H1 (cell line): ENCODE measurements at regions not wholly inside any gene's neighbourhood (a gene's known extent, or its start where the extent isn't known, plus 50 kb on each side); places are given as distances from the start of the nearest gene placed in this dataset.
"Not testable (repeated sequence)": the region's sequence is repeated elsewhere in the genome, so short reads cannot be mapped to it uniquely, and the experiment has no call there.

Experiments
- CTCF ChIA-PET: fragments of 300-600 bp; sonication (Branson Sonifier 250); formaldehyde crosslinking; loops from one replicate; lab custom pipeline; 2021; ENCODE audit not compliant: partially characterized antibody; lab: Charles Lee
- POLR2A ChIA-PET: fragments of 300-600 bp; sonication (Branson Sonifier 250); formaldehyde crosslinking; loops from one replicate; lab custom pipeline; 2021; ENCODE audit warnings: inconsistent platforms; ENCODE audit not compliant: partially characterized antibody; lab: Charles Lee
- DNase-seq, 2 experiments: peaks; one replicate each; pipeline versions ENCODE4 v3.0.0 to v3.0.0-alpha.2; 2010 to 2022; ENCODE audit warnings: low spot score in 2 of 2, low read depth in 1 of 2, mixed read lengths in 1 of 2
- FAIRE-seq: peaks from 2 replicates; lab custom pipeline; 2011; peaks lifted over from hg19 to GRCh38; lab: Jason Lieb, UNC
- H2AFZ ChIP-seq: 2 replicates; pipeline ENCODE4 v1.8.1; 2012; ENCODE audit warnings: low read length, inconsistent platforms
- H2AK5ac ChIP-seq: 2 replicates; pipeline ENCODE4 v1.6.1; 2013; ENCODE audit warnings: low read depth, low read length
- H2BK120ac ChIP-seq: replicated peaks from 2 replicates; pipeline ENCODE3; 2013; ENCODE audit warnings: low read depth, low read length, inconsistent platforms
- H2BK12ac ChIP-seq: 2 replicates; pipeline ENCODE4 v1.6.1; 2013; ENCODE audit warnings: low read depth, low read length
- H2BK15ac ChIP-seq: 2 replicates; pipeline ENCODE4 v1.6.1; 2013; ENCODE audit warnings: low read length
- H2BK20ac ChIP-seq: 2 replicates; pipeline ENCODE4 v1.6.1; 2013; ENCODE audit warnings: low read length
- H2BK5ac ChIP-seq: 2 replicates; pipeline ENCODE4 v1.6.1; 2013; ENCODE audit warnings: low read depth, low read length
- H3K14ac ChIP-seq: 2 replicates; pipeline ENCODE4 v1.6.1; 2013; ENCODE audit warnings: inconsistent platforms; ENCODE audit not compliant: insufficient read length
- H3K18ac ChIP-seq: 2 replicates; pipeline ENCODE4 v1.6.1; 2013; ENCODE audit warnings: low read length; ENCODE audit errors: extremely low read depth
- H3K23ac ChIP-seq: 2 replicates; pipeline ENCODE4 v1.6.1; 2013; ENCODE audit warnings: inconsistent platforms; ENCODE audit not compliant: insufficient read length
- H3K23me2 ChIP-seq: 2 replicates; pipeline ENCODE4 v1.6.1; 2013; ENCODE audit warnings: low read depth, low read length
- H3K27ac ChIP-seq: 2 replicates; pipeline ENCODE4 v1.6.1; 2011; ENCODE audit warnings: low read depth, low read length, inconsistent platforms
- H3K27me3 ChIP-seq, 4 experiments: replicated peaks in 1 of 4; 1 replicate in 1 of 4; 2 replicates in 3 of 4; pipeline versions ENCODE4 v1.6.1 to v1.8.1; 2011 to 2013; ENCODE audit warnings: low read length in 3 of 4, mild to moderate bottlenecking in 3 of 4, inconsistent platforms in 2 of 4, mixed read lengths in 2 of 4, moderate library complexity in 1 of 4; ENCODE audit not compliant: control insufficient read depth in 3 of 4, insufficient read depth in 3 of 4; ENCODE audit errors: extremely low read depth in 1 of 4
- H3K36me3 ChIP-seq, 4 experiments: 2 replicates each; pipeline versions ENCODE4 v1.6.1 to v1.8.1; 2011 to 2013; ENCODE audit warnings: mild to moderate bottlenecking in 4 of 4, low read length in 3 of 4, moderate library complexity in 2 of 4, control low read depth in 1 of 4, inconsistent platforms in 1 of 4; ENCODE audit not compliant: insufficient read depth in 4 of 4, control insufficient read depth in 2 of 4
- H3K4ac ChIP-seq: replicated peaks from 2 replicates; pipeline ENCODE3; 2013; ENCODE audit warnings: low read length, low read depth, mixed read lengths, inconsistent platforms; ENCODE audit not compliant: insufficient read length
- H3K4me1 ChIP-seq, 4 experiments: replicated peaks in 1 of 4; 1 replicate in 1 of 4; 2 replicates in 3 of 4; pipeline versions ENCODE4 v1.6.1 to v1.8.1; 2011 to 2013; ENCODE audit warnings: low read length in 3 of 4, inconsistent platforms in 2 of 4, mixed read lengths in 1 of 4; ENCODE audit not compliant: insufficient read depth in 4 of 4, control insufficient read depth in 3 of 4
- H3K4me2 ChIP-seq, 2 experiments: 2 replicates each; pipeline versions ENCODE4 v1.6.1 to v1.8.1; 2011 to 2013; ENCODE audit warnings: low read depth in 2 of 2, low read length in 2 of 2, control low read depth in 1 of 2, inconsistent platforms in 1 of 2, mild to moderate bottlenecking in 1 of 2; ENCODE audit not compliant: insufficient read depth in 1 of 2
- H3K4me3 ChIP-seq, 4 experiments: fragments of 200-600, 300-600 bp in 1 of 4; sonication (generic), shearing (Covaris generic), sonication (Bioruptor Twin) in 1 of 4; 2 replicates each; pipeline versions ENCODE4 v1.5.1 to v1.8.1; 2011 to 2016; ENCODE audit warnings: low read length in 4 of 4, low read depth in 3 of 4, control low read depth in 2 of 4, inconsistent platforms in 2 of 4, mild to moderate bottlenecking in 2 of 4, mixed read lengths in 1 of 4, moderate library complexity in 1 of 4; ENCODE audit not compliant: insufficient read depth in 2 of 4; ENCODE audit errors: extremely low read depth in 1 of 4
- H3K56ac ChIP-seq: replicated peaks from 2 replicates; pipeline ENCODE3; 2013; ENCODE audit warnings: low read depth, mild to moderate bottlenecking, mixed read lengths, low read length, inconsistent platforms; ENCODE audit not compliant: insufficient read length
- H3K79me1 ChIP-seq: 2 replicates; pipeline ENCODE4 v1.6.1; 2013; ENCODE audit warnings: low read depth, low read length, control low read depth
- H3K79me2 ChIP-seq, 2 experiments: 2 replicates each; pipeline versions ENCODE4 v1.6.1 to v1.8.1; 2012 to 2013; ENCODE audit warnings: low read length in 2 of 2, mild to moderate bottlenecking in 2 of 2, inconsistent platforms in 1 of 2; ENCODE audit not compliant: insufficient read depth in 2 of 2, control insufficient read depth in 1 of 2
- H3K9ac ChIP-seq, 4 experiments: replicated peaks in 1 of 4; 1 replicate in 1 of 4; 2 replicates in 3 of 4; pipeline versions ENCODE4 v1.6.1 to v1.8.1; 2011 to 2013; ENCODE audit warnings: low read depth in 3 of 4, low read length in 3 of 4, control low read depth in 2 of 4, mild to moderate bottlenecking in 2 of 4, moderate library complexity in 2 of 4, inconsistent platforms in 1 of 4; ENCODE audit errors: extremely low read depth in 1 of 4
- H3K9me3 ChIP-seq, 2 experiments: 2 replicates each; pipeline versions ENCODE4 v1.6.1 to v1.8.1; 2012 to 2013; ENCODE audit warnings: mild to moderate bottlenecking in 2 of 2, moderate library complexity in 2 of 2, control low read depth in 1 of 2, inconsistent platforms in 1 of 2, low read depth in 1 of 2, low read length in 1 of 2, mixed read lengths in 1 of 2; ENCODE audit not compliant: insufficient read depth in 2 of 2
- H4K20me1 ChIP-seq, 2 experiments: replicated peaks in 1 of 2; 2 replicates each; pipeline versions ENCODE3 to v1.8.1; 2011 to 2013; ENCODE audit warnings: inconsistent platforms in 2 of 2, low read length in 2 of 2, mild to moderate bottlenecking in 1 of 2; ENCODE audit not compliant: insufficient read depth in 2 of 2, control insufficient read depth in 1 of 2
- H4K5ac ChIP-seq: 2 replicates; pipeline ENCODE4 v1.6.1; 2013; ENCODE audit warnings: low read length, low read depth, mixed read lengths, inconsistent platforms; ENCODE audit not compliant: insufficient read length
- H4K8ac ChIP-seq: 2 replicates; pipeline ENCODE4 v1.8.0; 2013; ENCODE audit warnings: mild to moderate bottlenecking, moderate library complexity, low read length, inconsistent platforms; ENCODE audit not compliant: insufficient read depth; ENCODE audit errors: extremely low read depth
- H4K91ac ChIP-seq: replicated peaks from 2 replicates; pipeline ENCODE3; 2013; ENCODE audit warnings: low read length, mixed read lengths, inconsistent platforms; ENCODE audit not compliant: insufficient read length
- WGBS, 2 experiments: shearing (Covaris generic) in 1 of 2; methylation state at CpG; one replicate each; pipeline versions ENCODE4 v1.1.6 to v1.1.7; 2013 to 2015; ENCODE audit warnings: low lambda C conversion rate in 2 of 2, mixed read lengths in 2 of 2, inconsistent platforms in 1 of 2, low coverage in 1 of 2, missing lambda C conversion rate in 1 of 2; ENCODE audit not compliant: insufficient replicate concordance in 2 of 2, insufficient coverage in 1 of 2, insufficient read length in 1 of 2; ENCODE audit errors: extremely low coverage in 1 of 2, missing lambda C conversion rate in 1 of 2; 5-methylcytosine and 5-hydroxymethylcytosine counted together

DNA sequence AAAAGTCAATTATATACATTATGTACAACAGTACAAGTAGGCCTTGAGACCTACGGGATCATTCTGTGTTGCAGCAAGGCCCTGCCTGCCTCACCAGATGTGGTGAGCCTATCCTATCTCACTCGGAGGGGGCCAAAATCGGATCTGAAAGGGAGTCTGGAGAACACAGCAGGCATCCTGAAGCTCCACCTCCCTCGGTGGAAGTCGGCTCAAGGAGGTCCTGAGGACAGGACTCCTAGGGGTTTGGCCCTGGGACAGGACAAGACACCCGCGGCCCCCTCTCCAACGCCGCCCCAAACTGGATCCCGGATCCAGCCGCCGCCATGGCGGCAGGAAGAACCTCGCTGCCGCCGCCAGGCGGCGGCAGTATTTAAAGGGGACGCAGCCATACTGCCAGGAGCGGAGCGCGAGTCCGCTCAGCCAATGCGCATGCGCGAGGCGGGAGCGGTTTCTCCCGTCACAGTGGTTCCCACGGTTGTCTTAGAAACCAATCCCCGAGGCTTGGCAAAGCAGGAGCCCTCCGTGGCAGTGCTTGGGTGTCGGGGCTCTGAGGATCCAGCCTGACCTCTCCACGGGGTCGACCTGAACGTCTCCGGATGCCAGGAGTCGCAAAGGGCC, 97.8 kb upstream of the FOXD4L5 start:
- FAIRE-seq, H3K14ac ChIP-seq, CTCF ChIA-PET, DNase-seq, H3K56ac ChIP-seq, H2BK5ac ChIP-seq, H2BK15ac ChIP-seq, H4K91ac ChIP-seq, H3K4me3 ChIP-seq, H3K79me2 ChIP-seq, H2BK120ac ChIP-seq, H3K9ac ChIP-seq, H2BK12ac ChIP-seq, POLR2A ChIA-PET, H3K36me3 ChIP-seq, H4K5ac ChIP-seq, H3K23ac ChIP-seq, H2AFZ ChIP-seq, H2BK20ac ChIP-seq, H3K4ac ChIP-seq, H3K4me1 ChIP-seq, H2AK5ac ChIP-seq, H4K20me1 ChIP-seq, H4K8ac ChIP-seq, H3K23me2 ChIP-seq, H3K27ac ChIP-seq, H3K27me3 ChIP-seq, H3K4me2 ChIP-seq, H3K18ac ChIP-seq, H3K79me1 ChIP-seq: not testable (repeated sequence)
- WGBS, 2 experiments = 91% methylated on average over 15 of the region's 38 CpGs; no CpG with 5 or more reads in 1 of the 2 experiments
- peaks cover 0 to 31% of the 10 kb centered on the region in 2 experiments; a peak in 2 of 4 replicates for H3K9me3 ChIP-seq
